Tibial nerve (tissue), 4 donors: ENCODE measurements at regions not wholly inside any gene's neighbourhood (a gene's known extent, or its start where the extent isn't known, plus 50 kb on each side); places are given as distances from the start of the nearest gene placed in this dataset.

Experiments
- DNase-seq, 2 donors: peaks; one replicate each; pipeline ENCODE4 v3.0.0-alpha.2; 2019; ENCODE audit warnings: low spot score in 2 of 2
- H3K27ac ChIP-seq, 4 donors: fragments of 200-600 bp; sonication (generic) in 3 of 4; one replicate each; pipeline ENCODE4 v1.5.1; 2017 to 2019; ENCODE audit warnings: mild to moderate bottlenecking in 1 of 4
- H3K27me3 ChIP-seq, 2 donors: fragments of 200-600 bp; sonication (generic) in 1 of 2; one replicate each; pipeline versions ENCODE4 v1.5.1 to v1.6.0; 2017 to 2019
- H3K36me3 ChIP-seq, 3 donors: fragments of 200-600 bp; sonication (generic); one replicate each; pipeline ENCODE4 v1.5.1; 2018 to 2019
- H3K4me1 ChIP-seq, 4 donors: fragments of 200-600 bp; sonication (generic) in 3 of 4; one replicate each; pipeline ENCODE4 v1.5.1; 2017 to 2019
- H3K4me3 ChIP-seq, 4 donors: fragments of 200-600 bp; sonication (generic) in 3 of 4; one replicate each; pipeline ENCODE4 v1.5.1; 2017 to 2019; ENCODE audit warnings: mild to moderate bottlenecking in 1 of 4, moderate library complexity in 1 of 4
- H3K9me3 ChIP-seq, 4 donors: fragments of 200-600 bp; sonication (generic) in 3 of 4; one replicate each; pipeline ENCODE4 v1.5.1; 2017 to 2019
- EP300 ChIP-seq, 2 donors: sonication (generic); formaldehyde crosslinking; IDR thresholded peaks; one replicate each; pipeline ENCODE4 v1.6.1; 2017; ENCODE audit warnings: antibody characterized with exemption in 2 of 2, mild to moderate bottlenecking in 1 of 2
- POLR2A ChIP-seq, 2 donors: fragments of 450-650 bp; IDR thresholded peaks; one replicate each; pipeline ENCODE4 v1.6.1; 2017; ENCODE audit warnings: antibody characterized with exemption in 2 of 2, mild to moderate bottlenecking in 2 of 2, moderate library complexity in 2 of 2
- WGBS, 2 donors: methylation state at CpG; one replicate each; pipeline ENCODE4 v1.1.5; 2018; 5-methylcytosine and 5-hydroxymethylcytosine counted together
- TF ChIP-seq, protein P1 (sequence below), 5 experiments: fragments of 200-600 bp in 3 of 5; fragments of 450-650 bp in 2 of 5; sonication (generic) in 3 of 5; IDR thresholded peaks; one replicate each; pipeline ENCODE4 v1.5.1; 2016 to 2019; ENCODE audit warnings: antibody characterized with exemption in 5 of 5, mild to moderate bottlenecking in 3 of 5, moderate library complexity in 2 of 5

GRCh38 chr2:144094408-144095151 lies 425.3 kb downstream of the ZEB2 start:
- TF ChIP-seq EP300 (IDR thresholded peaks at IDR 0.05) (no peak), POLR2A (IDR thresholded peaks at IDR 0.05) (no peak)
- TF ChIP-seq, protein P1, sequence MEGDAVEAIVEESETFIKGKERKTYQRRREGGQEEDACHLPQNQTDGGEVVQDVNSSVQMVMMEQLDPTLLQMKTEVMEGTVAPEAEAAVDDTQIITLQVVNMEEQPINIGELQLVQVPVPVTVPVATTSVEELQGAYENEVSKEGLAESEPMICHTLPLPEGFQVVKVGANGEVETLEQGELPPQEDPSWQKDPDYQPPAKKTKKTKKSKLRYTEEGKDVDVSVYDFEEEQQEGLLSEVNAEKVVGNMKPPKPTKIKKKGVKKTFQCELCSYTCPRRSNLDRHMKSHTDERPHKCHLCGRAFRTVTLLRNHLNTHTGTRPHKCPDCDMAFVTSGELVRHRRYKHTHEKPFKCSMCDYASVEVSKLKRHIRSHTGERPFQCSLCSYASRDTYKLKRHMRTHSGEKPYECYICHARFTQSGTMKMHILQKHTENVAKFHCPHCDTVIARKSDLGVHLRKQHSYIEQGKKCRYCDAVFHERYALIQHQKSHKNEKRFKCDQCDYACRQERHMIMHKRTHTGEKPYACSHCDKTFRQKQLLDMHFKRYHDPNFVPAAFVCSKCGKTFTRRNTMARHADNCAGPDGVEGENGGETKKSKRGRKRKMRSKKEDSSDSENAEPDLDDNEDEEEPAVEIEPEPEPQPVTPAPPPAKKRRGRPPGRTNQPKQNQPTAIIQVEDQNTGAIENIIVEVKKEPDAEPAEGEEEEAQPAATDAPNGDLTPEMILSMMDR (IDR thresholded peaks at IDR 0.05), result no peak
- Histone ChIP-seq H3K27me3 (no peaks in the 10 kb centered on the region), H3K36me3 (peaks cover 0 to 7% (median 0%) of the 10 kb centered on the region in 3 donors), H3K9me3 (peaks cover 0 to 12% (median 2%) of the 10 kb centered on the region in 4 donors), H3K4me3 (no peak overlapping the region), H3K27ac (no peak overlapping the region), H3K4me1 (no peaks in the 10 kb centered on the region)
- DNase-seq, result no peak
- WGBS, 2 donors, result 95 to 98% methylated on average over 5 of the region's 5 CpGs

GRCh38 chr2:144091622-144092021 lies 428.3 kb downstream of the ZEB2 start:
- 92 to 96% methylated on average over 3 of the region's 3 CpGs for WGBS, 2 donors
- no peak overlapping the region for H3K4me3 ChIP-seq
- peaks cover 0 to 8% (median 0%) of the 10 kb centered on the region in 3 donors for H3K36me3 ChIP-seq
- no peak overlapping the region for H3K27ac ChIP-seq
- H3K4me1 ChIP-seq, result no peaks in the 10 kb centered on the region
- TF ChIP-seq, protein P1 (IDR thresholded peaks at IDR 0.05), result no peak
- TF ChIP-seq EP300 (IDR thresholded peaks at IDR 0.05), result no peak
- TF ChIP-seq POLR2A (IDR thresholded peaks at IDR 0.05), result no peak
- H3K27me3 ChIP-seq, result no peaks in the 10 kb centered on the region
- H3K9me3 ChIP-seq, result peaks cover 0 to 16% (median 2%) of the 10 kb centered on the region in 4 donors
- DNase-seq, result no peak

DNA sequence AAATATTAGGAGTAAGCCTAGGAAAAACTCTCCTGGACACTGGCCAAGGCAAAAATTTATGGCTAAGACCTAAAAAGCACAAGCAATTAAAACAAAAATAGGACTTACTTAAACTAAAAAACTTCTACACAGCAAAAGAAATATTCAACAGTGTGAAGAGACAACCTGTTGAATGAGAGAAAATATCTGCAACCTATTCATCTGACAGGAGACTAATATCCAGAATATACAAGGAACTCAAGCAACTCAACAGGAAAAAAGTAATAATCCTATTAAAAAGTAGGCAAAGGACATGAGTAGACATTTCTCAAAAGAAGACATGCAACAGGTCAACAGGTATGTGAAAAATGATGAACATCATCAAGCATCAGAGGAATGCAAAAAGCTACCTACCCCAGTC lies 431.1 kb downstream of the ZEB2 start:
- Histone ChIP-seq H3K9me3 (peaks cover 0 to 16% (median 2%) of the 10 kb centered on the region in 4 donors), H3K4me3 (no peak overlapping the region), H3K4me1 (no peaks in the 10 kb centered on the region), H3K36me3 (peaks cover 0 to 8% (median 0%) of the 10 kb centered on the region in 3 donors), H3K27ac (no peak overlapping the region), H3K27me3 (no peaks in the 10 kb centered on the region)
- TF ChIP-seq, protein P1 (IDR thresholded peaks at IDR 0.05), result no peak
- TF ChIP-seq POLR2A (IDR thresholded peaks at IDR 0.05) (no peak), EP300 (IDR thresholded peaks at IDR 0.05) (no peak)
- no peak for DNase-seq

GRCh38 chr2:144086965-144087364 lies 433.0 kb downstream of the ZEB2 start:
- Histone ChIP-seq H3K27ac (no peak overlapping the region), H3K9me3 (peaks cover 0 to 13% (median 2%) of the 10 kb centered on the region in 4 donors), H3K4me1 (peaks cover 0 to 5% (median 0%) of the 10 kb centered on the region in 4 donors), H3K36me3 (peaks cover 0 to 5% (median 0%) of the 10 kb centered on the region in 3 donors), H3K27me3 (no peaks in the 10 kb centered on the region), H3K4me3 (no peak overlapping the region)
- TF ChIP-seq, protein P1 (IDR thresholded peaks at IDR 0.05), result no peak
- TF ChIP-seq EP300 (IDR thresholded peaks at IDR 0.05), result no peak
- no peak for TF ChIP-seq POLR2A (IDR thresholded peaks at IDR 0.05)
- no peak for DNase-seq

- Histone ChIP-seq H3K4me1 (peaks cover 0 to 12% (median 0%) of the 10 kb centered on the region in 4 donors), H3K4me3 (no peak overlapping the region), H3K27me3 (no peaks in the 10 kb centered on the region), H3K36me3 (peaks cover 0 to 3% (median 0%) of the 10 kb centered on the region in 3 donors), H3K27ac (peak overlapping the region in 1 of 4 donors; percentile 11), H3K9me3 (peaks cover 0 to 5% (median 0%) of the 10 kb centered on the region in 4 donors)
- DNase-seq, result no peak
- 60 to 77% methylated on average over 3 of the region's 3 CpGs for WGBS, 2 donors
- no peak for TF ChIP-seq EP300 (IDR thresholded peaks at IDR 0.05)
- TF ChIP-seq POLR2A (IDR thresholded peaks at IDR 0.05), result no peak
- TF ChIP-seq, protein P1 (IDR thresholded peaks at IDR 0.05), result no peak
Observed at GRCh38 chr2:144085016-144085415, 434.9 kb downstream of the ZEB2 start.
